HG03066 (cell line): ENCODE measurements at regions not wholly inside any gene's neighbourhood (a gene's known extent, or its start where the extent isn't known, plus 50 kb on each side); places are given as distances from the start of the nearest gene placed in this dataset.
"Not testable (repeated sequence)": the region's sequence is repeated elsewhere in the genome, so short reads cannot be mapped to it uniquely, and the experiment has no call there.

Experiments used
- ATAC-seq: cut with Tn5 transposase; IDR thresholded peaks from one replicate; pipeline ENCODE4 v1.9.1; 2021; ENCODE audit warnings: low read depth; ENCODE audit not compliant: unreplicated experiment

DNA sequence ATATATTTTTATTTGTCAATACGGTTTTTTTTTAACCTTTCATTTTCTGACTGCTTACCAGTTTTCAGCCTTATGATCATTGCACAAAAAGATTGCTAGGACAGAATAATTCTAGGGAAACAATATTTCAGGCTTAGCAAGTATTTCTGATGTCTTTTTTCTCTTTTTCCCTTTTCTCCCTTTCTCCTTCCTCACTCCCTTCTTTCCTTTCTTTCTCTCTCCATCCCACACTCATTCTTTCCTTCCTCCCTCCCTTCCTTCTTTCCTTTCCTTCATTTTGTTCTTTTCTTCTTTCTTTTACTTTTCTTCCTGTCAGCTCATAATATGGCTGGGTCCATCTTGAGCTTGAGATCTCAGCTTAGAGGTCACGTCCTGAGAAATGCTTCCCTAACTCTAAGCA, 601.4 kb upstream of the NOVA1 start:
- ATAC-seq = no peak

DNA sequence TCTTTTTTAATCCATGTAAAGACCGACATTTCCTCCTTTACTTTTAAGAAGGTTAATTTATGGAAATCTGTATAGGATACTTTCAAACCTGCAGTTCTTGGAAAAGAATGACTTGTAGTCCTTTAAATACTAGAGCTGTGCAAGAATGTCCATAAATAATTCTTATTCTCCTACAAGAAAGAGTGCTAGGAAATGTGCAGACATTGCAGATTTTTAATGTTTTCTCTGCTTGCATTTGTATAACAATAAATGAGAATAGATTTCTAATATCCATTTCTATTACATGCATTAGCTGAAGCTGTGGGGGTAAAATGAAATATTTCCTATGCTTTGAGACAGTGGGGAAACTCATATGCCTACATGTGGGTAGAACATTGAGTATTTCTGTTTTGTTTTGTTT, 607.2 kb upstream of the NOVA1 start:
- ATAC-seq = no peak

DNA sequence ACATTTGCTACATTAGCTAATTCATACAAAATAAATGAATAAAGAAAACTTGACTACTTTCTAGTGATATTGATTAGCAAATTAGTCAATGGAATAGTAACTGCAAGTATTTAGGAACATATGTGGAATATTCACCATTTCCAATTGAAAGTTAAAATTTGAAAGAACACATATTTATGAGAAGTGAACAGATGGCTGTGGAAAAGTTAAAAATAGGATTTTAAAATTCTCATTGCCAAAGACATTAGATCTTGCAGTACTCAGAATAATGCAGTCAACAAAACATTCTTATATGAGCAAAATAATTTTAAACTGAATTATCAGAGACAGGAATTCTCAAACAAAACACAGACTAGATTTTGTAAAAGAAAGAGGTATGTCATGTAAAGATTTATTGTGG, 613.9 kb upstream of the NOVA1 start:
- no peak for ATAC-seq

DNA sequence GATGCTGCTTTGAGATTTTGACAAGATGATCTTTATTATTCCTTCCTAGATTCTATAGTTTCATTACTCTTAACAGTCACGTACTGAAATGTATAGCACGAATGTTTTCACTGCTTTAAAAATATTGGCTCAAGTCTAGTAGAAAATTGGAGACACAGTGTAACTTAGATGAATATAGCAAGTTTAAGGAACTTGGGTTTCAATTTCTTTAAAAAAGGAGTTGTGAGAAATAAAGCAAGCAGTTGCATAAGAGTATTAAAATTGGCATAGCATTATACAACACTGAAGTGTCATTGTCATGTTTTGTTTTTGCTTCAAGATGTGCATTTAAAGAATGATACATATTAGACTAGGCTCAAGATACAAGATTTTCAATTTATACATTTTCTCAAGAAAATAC, 624.8 kb upstream of the NOVA1 start:
- no peak for ATAC-seq

DNA sequence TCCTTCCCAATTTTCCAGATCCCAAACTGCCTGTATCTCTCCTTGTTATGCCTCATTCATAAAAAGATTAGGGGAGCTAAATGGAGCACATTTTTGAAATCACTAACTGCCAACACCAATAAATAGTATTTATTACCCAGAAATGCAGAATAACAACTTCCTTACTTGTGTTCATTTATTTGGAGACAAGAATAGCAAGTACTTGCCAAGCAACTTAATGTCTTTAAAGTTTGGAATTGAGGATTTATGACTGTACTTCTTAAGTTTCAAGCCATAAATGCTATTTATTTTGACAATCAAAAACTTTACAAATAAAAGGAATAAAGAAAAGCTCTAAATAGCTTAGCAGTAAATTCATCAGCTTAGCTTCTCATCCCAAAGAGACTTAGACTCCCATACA, 626.1 kb upstream of the NOVA1 start:
- ATAC-seq = no peak

DNA sequence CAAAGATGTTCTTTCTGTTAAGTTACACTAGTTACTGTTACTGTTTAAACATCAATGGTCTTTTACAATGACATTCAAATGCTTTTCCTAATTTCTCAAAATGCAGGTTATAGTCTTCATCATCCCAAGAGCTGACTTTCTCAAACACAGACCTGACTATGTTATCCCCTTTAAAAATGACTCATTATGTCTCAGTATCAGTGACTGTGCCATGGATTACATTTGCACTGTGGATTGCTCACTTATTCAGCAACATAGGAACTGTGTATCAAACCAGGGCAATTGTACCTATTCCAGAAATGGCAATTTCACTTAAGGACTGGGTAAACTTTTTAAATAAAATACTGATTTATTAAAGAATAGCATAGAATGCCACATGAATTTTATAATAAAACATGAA, 630.2 kb upstream of the NOVA1 start:
- ATAC-seq = no peak

DNA sequence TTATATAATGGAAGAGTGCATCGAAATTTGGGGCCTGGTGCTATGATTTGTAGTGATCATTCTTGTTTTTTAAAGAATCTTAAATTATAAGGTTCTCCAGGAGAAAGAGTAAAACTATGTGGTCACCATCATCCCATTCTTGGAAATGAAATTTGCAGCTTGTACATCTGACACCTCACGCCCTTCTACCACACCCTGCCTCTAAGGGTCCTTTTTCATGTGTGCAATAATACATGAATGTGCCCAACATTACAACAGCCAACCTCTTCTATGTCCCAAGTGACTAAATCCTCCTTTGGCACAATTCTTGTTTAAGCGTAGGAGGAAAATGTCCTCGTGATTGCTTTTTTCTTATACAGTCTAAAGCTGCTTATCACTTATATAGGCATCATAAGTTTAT, 636.5 kb upstream of the NOVA1 start:
- ATAC-seq = no peak

DNA sequence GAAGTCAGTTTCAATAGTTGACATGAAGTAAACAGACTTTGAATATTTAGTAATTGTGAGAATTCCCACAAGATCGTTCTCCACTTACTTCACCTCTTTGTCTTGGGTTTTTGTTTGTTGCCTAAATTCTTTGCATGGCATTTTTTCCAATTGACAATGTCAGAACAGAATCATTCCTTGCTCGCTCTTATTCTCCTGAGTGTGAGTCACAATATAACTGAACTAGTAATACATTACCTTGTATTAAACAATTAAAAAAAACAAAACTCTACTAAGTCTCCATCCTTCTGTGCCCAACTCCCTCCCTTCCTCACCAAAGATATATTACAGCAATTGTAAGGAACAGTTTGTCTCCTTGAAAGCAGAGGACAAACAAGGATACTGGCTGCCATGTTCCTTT, 638.8 kb upstream of the NOVA1 start:
- ATAC-seq = no peak

DNA sequence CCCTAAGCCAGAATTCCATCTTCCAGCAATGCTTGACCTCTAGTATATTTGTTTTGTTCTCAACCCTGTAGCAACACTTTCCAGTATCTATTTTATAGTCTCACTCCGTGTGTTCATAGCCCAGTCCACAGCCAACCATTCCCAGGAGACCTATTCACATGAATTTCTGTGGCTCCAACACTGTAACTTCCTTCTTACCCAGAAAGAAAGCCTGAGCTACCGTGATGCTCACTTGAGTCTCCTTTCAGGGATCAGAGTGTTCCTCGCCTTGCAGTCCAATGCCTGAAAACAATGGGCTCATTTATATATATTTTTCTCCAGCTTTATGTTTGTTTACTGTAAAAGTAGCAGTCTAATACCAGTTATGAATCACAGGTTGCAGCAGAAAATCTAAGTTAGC, 645.0 kb upstream of the NOVA1 start:
- no peak for ATAC-seq

DNA sequence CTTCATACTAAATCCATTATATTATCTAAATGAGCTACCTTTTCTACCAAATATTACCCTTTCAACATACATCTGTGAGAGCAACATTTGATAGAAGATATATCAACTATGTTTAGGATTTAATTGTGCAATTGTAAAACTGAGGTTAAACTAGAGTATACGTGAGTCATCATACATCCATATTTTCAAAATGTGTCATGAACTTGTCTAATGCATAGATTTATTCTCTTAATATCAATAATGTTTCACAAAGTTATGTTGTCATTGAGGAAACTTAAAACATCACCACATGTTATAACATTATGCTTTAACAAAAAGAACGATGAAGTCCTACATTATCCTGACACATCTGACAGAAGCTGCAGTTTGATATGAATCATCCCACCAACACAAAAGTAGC, 645.5 kb upstream of the NOVA1 start:
- no peak for ATAC-seq

DNA sequence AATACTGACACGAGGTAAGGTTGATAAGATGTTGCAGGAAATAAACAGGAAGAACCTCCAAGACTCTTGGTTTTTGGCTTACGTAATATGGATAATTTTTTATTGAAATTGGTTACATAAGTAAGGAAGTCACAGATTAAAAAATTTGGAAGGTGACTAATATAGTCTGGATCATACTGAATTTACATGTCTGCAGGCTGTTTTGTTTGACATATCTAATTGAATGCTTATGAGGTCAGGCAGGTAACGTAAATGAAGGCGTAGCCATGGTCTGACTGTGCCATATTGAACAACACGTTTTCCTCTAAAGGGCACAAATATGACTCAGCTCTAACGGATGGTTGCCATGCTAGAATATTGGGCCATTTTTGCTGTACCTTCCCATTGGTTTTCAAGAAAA, 648.1 kb upstream of the NOVA1 start:
- ATAC-seq = no peak

DNA sequence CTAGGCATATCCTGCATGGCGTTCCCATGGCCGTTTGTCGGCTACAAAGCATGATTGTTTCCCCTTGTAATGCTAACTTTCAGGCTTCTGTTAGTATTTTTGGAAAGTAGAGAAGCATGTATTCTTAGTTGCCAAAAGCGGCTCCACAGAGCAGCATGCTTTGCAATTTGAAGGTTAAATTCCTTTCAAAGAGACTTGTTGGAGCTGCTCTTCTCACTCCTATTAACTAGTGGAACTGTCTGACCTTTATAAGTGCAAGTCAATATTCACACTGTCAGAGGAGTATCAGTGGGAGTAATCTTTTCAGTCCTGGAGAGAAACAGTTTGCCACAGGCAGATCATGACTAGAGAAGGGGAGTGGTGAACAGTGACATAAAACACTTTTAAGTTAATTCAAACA, 656.1 kb upstream of the NOVA1 start:
- ATAC-seq = no peak

DNA sequence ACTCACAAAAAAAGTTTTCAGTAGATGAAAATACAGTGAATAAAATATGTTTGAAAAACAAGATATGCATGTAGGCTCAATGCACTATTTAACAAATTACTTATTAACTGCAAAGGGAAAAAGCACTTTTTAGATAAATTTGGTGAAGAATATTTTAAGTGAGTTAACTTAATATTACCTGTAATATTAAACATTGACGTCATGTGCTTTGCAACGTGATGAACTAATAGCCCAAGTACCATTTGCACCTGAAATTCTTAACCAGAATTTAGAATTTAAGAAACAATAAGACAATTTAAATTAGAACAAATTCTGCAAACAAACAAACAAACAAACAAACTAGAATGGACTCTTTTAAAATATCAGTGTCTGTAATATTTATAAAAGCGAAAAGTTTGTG, 659.0 kb upstream of the NOVA1 start:
- ATAC-seq = no peak

DNA sequence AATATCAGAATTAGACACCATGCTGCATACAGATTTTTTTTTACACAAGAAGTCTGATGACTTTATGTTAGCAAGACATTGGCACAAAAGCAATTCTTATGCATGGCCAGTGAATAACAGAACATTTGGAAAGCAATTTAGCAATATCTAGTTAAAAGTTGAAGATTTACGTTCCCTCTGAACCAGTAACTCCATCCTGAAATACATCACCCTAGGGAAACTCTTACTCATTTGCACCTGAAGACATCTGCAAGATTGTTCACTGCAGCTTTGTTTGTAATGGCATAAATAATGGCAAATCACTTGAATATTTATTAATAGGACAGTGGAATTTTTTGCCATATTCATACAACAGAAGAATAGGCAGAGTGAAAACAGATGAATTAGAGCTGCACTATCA, 670.0 kb upstream of the NOVA1 start:
- ATAC-seq = no peak

DNA sequence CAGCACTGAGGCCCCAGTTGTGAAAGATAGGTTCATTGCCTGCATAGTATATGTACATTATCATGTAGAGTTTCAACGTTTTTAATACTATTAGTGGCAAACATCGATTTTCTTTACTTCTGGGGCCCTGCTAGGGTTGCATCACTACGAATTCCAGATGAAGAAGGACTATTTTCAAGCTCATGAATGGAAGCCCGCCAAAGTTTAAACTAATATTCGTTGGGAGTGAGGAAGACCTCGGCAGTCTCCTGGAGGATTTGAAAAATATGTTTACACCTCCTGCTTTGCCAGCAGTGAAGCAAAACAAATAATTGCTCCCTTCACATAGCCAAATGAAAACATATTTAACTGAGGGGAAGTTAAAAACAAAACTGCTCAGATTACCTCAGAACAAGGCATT, 672.9 kb upstream of the NOVA1 start:
- ATAC-seq = no peak

DNA sequence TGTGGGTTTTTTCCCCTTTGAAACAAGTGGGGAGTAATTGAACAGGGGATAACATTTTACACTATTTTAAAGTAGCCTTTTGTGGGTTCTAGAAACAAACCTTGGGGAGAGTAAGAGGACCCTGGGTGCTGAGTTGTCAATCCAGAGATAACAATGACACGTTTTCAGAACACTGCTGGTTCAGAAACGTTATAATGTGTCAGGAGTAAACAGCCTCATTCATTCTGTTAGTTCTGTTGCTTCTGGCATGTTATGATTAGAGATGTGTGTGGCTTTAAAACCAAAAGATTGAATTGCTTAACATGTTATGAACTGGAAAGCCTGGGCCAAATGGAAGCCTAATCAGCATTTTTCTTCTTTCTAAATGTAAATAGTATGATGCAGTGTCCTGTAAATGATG, 680.5 kb upstream of the NOVA1 start:
- ATAC-seq = no peak

DNA sequence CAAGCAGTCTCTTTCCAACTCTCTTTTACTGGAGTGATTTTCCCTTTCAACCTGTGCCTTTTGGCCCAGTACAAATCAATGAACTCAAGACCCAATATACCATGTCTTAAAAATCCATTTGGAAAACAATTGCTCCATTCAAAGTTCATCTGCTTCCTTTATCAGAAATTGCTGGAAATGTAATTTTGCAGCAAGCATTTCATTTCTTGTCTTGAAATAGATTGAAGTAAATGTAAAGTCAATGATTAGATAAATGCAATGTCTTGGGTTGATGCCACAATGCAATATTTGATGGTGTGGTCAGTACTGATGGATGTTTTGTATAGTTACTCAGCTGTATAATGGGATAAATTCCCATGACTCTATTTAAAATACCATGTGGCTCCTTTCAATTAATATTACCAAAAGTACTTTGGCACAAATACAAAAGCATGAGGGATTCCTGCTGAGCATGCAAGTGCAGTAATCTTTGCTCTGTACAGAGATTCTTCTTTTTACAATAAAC, 707.7 kb upstream of the NOVA1 start:
- ATAC-seq = no peak

DNA sequence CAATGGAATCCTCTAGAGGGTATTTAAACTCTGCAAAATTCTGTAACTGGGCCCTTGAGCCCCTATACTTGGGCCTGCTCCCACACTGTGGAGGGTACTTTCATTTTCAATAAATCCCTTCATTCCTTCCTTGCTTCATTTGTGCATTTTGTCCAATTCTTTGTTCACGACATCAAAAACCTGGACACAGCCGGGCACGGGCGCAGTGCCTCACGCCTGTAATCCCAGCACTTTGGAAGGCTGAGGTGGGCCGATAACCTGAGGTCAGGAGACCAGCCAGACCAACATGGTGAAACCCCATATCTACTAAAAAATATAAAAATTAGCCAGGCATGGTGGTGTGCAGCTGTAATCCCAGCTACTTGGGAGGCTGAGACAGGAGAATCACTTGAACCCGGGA, 714.9 kb upstream of the NOVA1 start:
- not testable (repeated sequence) for ATAC-seq

DNA sequence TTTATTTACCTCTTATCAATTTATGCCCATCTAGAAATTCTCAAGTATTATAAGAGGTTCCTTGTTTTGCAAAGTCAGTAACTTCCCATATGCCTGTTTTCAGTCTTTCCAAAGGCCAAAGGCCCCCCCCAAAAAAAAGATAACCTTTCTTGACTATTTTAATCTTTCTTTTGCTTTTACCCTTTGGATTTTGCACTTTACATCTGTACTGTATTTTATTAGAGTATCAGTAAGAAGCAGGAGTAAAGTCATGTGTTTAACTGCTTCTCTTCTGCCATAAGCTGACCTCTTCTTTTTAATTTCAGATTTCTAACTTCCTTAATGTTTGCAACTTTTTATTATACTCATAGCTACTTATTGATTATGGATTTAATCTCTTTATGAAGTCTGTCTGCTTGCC, 716.4 kb upstream of the NOVA1 start:
- no peak for ATAC-seq

DNA sequence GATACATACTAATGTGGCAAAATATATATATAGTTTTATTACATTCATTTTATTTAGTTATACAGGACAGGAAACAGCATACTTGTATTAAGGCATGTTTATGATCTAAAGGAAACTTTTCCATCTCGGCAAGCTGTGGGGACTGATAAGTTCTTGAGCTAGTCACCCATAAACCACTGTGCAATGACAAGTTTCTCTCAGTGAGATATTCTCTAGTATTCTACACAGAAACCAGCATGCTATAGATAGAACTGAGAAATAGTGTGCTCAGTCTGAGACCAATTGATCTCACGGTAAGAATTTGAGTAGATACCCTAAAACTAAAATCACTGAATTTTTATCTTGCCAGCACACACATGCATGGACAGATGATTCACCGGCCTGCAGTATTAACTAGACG, 717.6 kb upstream of the NOVA1 start:
- ATAC-seq = no peak

DNA sequence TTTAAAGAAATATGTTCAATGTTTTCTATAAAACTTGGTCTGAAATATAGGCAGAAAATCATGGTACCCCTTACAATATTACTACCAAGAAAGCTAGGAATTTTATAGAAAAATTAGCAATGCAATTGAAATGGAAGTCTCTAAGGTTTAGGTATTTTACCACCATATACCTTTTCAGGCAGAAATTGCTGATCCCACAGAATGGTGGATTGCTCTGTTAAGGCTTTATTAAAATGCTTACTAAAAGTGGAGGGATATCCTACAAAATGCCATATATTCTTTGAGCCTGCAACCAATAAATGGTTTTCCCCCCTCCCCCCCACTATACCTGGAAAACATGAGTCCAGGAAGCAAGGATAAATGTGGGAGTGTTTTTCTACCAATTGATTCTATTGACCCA, 718.1 kb upstream of the NOVA1 start:
- ATAC-seq = no peak

DNA sequence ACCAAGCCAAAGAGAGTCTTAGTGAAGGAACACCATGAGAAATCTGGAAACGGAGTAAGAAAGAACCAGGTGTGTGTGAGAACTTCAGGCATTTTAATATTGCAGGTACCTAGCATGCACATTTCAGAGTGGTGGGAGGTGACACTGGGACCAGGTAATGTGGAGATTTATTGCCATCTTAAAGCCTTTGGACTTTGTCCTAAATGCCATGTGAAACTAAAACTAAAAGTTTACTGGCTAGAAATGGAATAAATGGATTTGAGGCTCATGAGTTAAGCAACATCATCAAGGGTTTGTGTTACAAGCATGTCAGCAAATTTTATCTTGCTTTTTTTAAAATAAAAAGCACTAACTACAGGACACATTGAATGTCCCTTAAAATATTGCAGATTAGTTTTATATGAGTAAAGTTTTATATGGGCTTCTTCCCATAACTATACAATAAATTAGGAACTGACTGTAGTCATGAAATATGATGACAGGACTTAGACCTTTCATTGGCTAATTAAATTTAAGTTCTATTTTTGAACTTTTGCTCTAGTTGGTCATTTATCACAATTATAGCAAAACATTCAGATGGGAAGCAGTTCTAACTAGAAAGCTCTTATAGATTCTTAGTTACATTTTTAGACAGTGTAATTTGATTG, 721.1 kb upstream of the NOVA1 start:
- no peak for ATAC-seq

DNA sequence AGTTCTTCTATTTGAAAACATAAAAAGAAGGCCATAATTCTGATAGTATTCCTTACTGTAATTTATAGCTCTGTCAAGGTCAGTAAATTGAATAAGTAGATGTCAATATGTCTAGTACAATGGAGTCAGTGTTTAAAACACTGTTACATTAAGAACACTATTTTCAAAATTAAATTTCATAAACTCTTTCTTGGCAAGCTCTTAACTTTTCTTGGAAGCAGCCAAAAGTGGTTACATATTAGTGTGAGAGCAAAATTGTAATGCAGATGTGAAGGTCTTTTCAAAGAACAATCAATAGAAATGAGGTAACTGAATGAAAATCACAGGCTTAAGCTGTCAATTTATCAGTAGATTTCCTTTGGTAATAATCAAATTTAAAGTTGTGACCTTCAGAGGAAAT, 722.4 kb upstream of the NOVA1 start:
- no peak for ATAC-seq
